RWPE2 (cell line): ENCODE measurements at regions not wholly inside any gene's neighbourhood (a gene's known extent, or its start where the extent isn't known, plus 50 kb on each side); places are given as distances from the start of the nearest gene placed in this dataset.
A peak's percentile ranks its signal among the peaks of the same experiment; 100 is the strongest.

Source experiments
- ATAC-seq: fragments of 200-7000 bp; cut with Tn5 transposase; 3 replicates; pipeline ENCODE4 v1.9.1; 2021; ENCODE audit warnings: low read depth
- DNase-seq: peaks from one replicate; pipeline ENCODE4 v3.0.0-alpha.2; 2020; ENCODE audit warnings: low spot score
- H3K27ac ChIP-seq: fragments of 450-650 bp; 2 replicates; pipeline ENCODE4 v1.5.1; 2017; ENCODE audit warnings: mild to moderate bottlenecking; ENCODE audit not compliant: poor library complexity, severe bottlenecking
- H3K27me3 ChIP-seq: fragments of 250-450 bp; sonication (Bioruptor Pico); 2 replicates; pipeline ENCODE4 v1.5.1; 2021; ENCODE audit warnings: mild to moderate bottlenecking, moderate library complexity; ENCODE audit not compliant: insufficient read depth, poor library complexity, severe bottlenecking
- H3K36me3 ChIP-seq: fragments of 250-450 bp; sonication (Bioruptor Pico); 2 replicates; pipeline ENCODE4 v1.5.1; 2020; ENCODE audit warnings: low read depth, mild to moderate bottlenecking, moderate library complexity
- H3K4me1 ChIP-seq: fragments of 250-450 bp; sonication (Bioruptor Pico); 2 replicates; pipeline ENCODE4 v1.5.1; 2021; ENCODE audit warnings: mild to moderate bottlenecking, moderate library complexity; ENCODE audit not compliant: insufficient read depth, poor library complexity, severe bottlenecking
- H3K4me3 ChIP-seq: fragments of 250-450 bp; sonication (Bioruptor Pico); 2 replicates; pipeline ENCODE4 v1.5.1; 2021; ENCODE audit warnings: mild to moderate bottlenecking, moderate library complexity; ENCODE audit not compliant: severe bottlenecking
- H3K9me3 ChIP-seq: fragments of 250-450 bp; sonication (Bioruptor Pico); 2 replicates; pipeline ENCODE4 v1.5.1; 2021; ENCODE audit warnings: mild to moderate bottlenecking, moderate library complexity; ENCODE audit not compliant: severe bottlenecking
- TF ChIP-seq, protein P1 (sequence below): fragments of 450-650 bp; IDR thresholded peaks from one replicate; pipeline ENCODE4 v1.5.1; 2017; ENCODE audit warnings: mild to moderate bottlenecking, moderate library complexity; ENCODE audit not compliant: poor library complexity, severe bottlenecking

DNA sequence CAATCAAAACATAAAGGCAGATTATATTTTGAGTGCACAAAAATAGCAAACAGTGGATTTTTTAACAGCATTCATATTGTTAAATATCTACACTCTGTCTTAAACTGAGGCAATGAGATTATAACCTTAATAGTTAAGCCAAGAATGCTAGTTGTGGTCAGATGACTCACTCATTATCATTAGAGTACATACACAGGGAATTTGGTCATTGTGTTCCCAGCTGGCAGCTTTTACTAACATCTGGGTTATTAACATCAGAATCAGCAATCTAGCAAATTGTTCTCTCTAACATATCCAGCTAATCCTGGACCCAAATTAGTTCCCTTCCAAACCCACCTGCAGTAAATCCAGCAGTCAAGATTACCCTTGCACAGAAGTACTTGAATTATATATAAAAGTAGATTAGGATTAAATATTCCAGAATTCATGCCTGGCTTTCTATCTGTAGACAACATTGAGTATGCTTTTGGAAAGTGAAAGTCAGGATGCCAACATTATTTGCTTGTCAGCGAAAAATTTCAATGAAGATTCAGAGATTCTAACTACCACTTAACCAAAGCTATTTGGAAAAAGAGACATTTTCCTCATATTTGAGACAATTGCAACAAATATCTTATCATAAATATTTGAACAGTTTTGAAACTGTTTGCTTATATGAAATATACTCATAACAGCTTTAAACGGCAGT lies 1035.6 kb upstream of the PHF14 start:
- ATAC-seq: peak; percentile 64; the same call in 2 of the 3 replicates
- TF ChIP-seq, protein P1, sequence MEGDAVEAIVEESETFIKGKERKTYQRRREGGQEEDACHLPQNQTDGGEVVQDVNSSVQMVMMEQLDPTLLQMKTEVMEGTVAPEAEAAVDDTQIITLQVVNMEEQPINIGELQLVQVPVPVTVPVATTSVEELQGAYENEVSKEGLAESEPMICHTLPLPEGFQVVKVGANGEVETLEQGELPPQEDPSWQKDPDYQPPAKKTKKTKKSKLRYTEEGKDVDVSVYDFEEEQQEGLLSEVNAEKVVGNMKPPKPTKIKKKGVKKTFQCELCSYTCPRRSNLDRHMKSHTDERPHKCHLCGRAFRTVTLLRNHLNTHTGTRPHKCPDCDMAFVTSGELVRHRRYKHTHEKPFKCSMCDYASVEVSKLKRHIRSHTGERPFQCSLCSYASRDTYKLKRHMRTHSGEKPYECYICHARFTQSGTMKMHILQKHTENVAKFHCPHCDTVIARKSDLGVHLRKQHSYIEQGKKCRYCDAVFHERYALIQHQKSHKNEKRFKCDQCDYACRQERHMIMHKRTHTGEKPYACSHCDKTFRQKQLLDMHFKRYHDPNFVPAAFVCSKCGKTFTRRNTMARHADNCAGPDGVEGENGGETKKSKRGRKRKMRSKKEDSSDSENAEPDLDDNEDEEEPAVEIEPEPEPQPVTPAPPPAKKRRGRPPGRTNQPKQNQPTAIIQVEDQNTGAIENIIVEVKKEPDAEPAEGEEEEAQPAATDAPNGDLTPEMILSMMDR: no peak
- Histone ChIP-seq H3K9me3 (peaks cover 1% of the 10 kb centered on the region), H3K36me3 (no peaks in the 10 kb centered on the region), H3K4me3 (no peak overlapping the region), H3K4me1 (no peaks in the 10 kb centered on the region), H3K27me3 (peaks cover 11% of the 10 kb centered on the region), H3K27ac (no peak overlapping the region)
- DNase-seq: no peak

DNA sequence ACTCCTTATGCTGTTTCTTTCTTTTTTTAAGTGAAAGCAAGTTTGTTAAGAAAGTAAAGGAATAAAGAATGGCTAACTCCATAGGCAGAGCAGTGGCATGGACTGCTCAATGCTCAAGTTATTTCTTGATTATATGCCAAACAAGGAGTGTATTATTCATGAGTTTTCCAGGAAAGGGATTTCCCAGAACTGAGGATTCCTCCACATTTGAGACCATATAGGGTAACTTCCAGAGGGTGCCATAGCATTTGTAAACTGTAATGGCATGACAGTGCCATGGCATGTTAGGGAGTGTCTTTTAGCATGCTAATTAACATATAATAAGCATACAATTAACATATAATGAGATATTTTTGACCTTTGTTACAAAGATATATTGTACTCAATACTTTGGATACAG lies 1034.5 kb upstream of the PHF14 start:
- H3K4me1 ChIP-seq: no peaks in the 10 kb centered on the region
- no peak for ATAC-seq

DNA sequence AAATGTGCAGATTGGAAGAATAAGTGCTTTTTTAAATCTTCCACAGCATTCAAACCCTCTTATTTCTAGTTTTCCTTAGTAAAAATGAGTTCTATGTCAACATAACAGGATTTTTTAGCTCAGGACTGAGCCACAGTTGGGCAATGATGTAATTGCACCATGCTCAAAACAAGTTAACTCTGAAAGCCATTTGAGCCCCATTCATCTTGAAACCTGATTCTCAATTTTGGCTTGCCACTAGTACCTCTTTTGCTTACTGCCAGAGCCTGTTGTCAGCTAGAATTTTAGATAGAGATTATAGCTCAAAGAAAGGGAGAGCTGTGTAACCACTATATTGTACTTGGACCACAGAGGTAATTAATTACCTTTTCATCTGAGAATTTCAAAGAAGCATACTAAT lies 1028.5 kb upstream of the PHF14 start:
- Histone ChIP-seq H3K36me3 (no peaks in the 10 kb centered on the region), H3K27me3 (no peaks in the 10 kb centered on the region), H3K9me3 (peaks cover 2% of the 10 kb centered on the region), H3K4me3 (no peak overlapping the region), H3K4me1 (no peaks in the 10 kb centered on the region), H3K27ac (no peak overlapping the region)
- ATAC-seq (no peak), DNase-seq (no peak)
- TF ChIP-seq, protein P1: no peak

More for the DNA sequence above, 1034.5 kb upstream of the PHF14 start:
- DNase-seq: no peak
- H3K27me3 ChIP-seq: peaks cover 11% of the 10 kb centered on the region
- H3K9me3 ChIP-seq: peaks cover 2% of the 10 kb centered on the region
- TF ChIP-seq, protein P1: no peak
- H3K27ac ChIP-seq: no peak overlapping the region
- no peaks in the 10 kb centered on the region for H3K36me3 ChIP-seq
- no peak overlapping the region for H3K4me3 ChIP-seq

DNA sequence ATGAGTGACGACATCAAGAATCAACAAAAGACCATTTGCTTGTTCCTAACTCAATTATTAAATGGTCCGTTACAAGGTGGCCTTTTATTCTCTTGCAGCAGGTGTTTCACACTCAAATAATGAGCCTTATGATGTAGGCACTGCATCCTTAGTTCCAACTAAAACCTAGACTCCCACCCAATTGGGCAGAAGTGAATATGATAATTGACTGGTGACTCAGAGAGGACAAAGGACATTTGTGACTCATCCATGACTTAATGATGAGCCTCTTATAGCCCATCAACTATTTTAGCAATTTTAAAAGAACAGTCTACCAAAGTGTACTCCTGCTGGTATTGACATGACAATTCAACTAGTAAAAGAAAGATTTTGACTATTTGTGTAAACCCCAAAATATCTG lies 1027.8 kb upstream of the PHF14 start:
- DNase-seq (no peak), ATAC-seq (no peak)
- H3K36me3 ChIP-seq: no peaks in the 10 kb centered on the region
- no peaks in the 10 kb centered on the region for H3K4me1 ChIP-seq
- H3K27me3 ChIP-seq: no peaks in the 10 kb centered on the region
- no peak overlapping the region for H3K27ac ChIP-seq
- TF ChIP-seq, protein P1: no peak
- peaks cover 2% of the 10 kb centered on the region for H3K9me3 ChIP-seq
- H3K4me3 ChIP-seq: no peak overlapping the region

DNA sequence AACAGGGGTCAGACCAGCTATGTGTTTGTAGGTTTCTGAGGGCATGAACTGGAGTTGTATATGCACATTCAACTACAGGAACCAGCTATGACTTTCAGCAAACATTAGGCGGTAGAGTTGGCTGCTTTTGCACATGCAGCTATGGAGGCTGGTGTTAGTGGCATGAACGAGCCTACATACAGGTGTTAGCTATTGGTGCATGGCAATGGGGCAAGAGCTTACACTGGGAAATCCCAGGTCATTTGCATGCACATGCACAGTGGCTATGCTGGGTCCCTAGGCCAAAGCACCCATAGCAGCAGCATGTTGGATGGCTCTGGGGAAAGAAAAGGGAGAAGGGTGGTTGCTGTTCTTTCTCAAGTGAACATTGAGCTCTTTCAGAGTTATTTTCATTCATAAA lies 1018.5 kb upstream of the PHF14 start:
- Histone ChIP-seq H3K4me1 (no peaks in the 10 kb centered on the region), H3K27ac (no peak overlapping the region), H3K9me3 (no peaks in the 10 kb centered on the region), H3K27me3 (no peaks in the 10 kb centered on the region), H3K4me3 (no peak overlapping the region), H3K36me3 (no peaks in the 10 kb centered on the region)
- DNase-seq: no peak
- TF ChIP-seq, protein P1: no peak
- no peak for ATAC-seq
